SK-N-SH (cell line): ENCODE measurements at regions not wholly inside any gene's neighbourhood (a gene's known extent, or its start where the extent isn't known, plus 50 kb on each side); places are given as distances from the start of the nearest gene placed in this dataset.

ENCODE experiments used
- CTCF ChIA-PET: fragments of 300-600, 350-600 bp; formaldehyde crosslinking; extraction: SDS; loops from one replicate; lab custom pipeline; 2021; lab: Yijun Ruan, JAX
- POLR2A ChIA-PET: fragments of 350-600 bp; sonication (Branson Sonifier 250); formaldehyde crosslinking; extraction: SDS; loops from one replicate; lab custom pipeline; 2020; ENCODE audit warnings: antibody characterized with exemption, inconsistent platforms; lab: Yijun Ruan, JAX
- DNase-seq: peaks from one replicate; pipeline ENCODE4 v3.0.0; 2012
- H2AFZ ChIP-seq: fragments of 200-600 bp; sonication (generic); 2 replicates; pipeline ENCODE4 v1.8.1; 2016; ENCODE audit warnings: antibody characterized with exemption, mild to moderate bottlenecking, low read depth
- H3F3A ChIP-seq: fragments of 200-600 bp; sonication (generic); replicated peaks from 2 replicates; pipeline ENCODE3; 2016; ENCODE audit warnings: antibody characterized with exemption, mild to moderate bottlenecking; ENCODE audit not compliant: insufficient read depth
- H3K27ac ChIP-seq, 2 experiments: fragments of 200-500 bp in 1 of 2; fragments of 200-600 bp in 1 of 2; sonication (Bioruptor generic) in 1 of 2; sonication (generic), shearing (Covaris generic) in 1 of 2; 2 replicates each; pipeline versions ENCODE4 v1.5.1 to v1.6.1; 2014 to 2016; ENCODE audit warnings: low read depth in 2 of 2, inconsistent platforms in 1 of 2, low read length in 1 of 2, mild to moderate bottlenecking in 1 of 2, mixed read lengths in 1 of 2
- H3K27me3 ChIP-seq: fragments of 200-600 bp; sonication (generic), shearing (Covaris generic); 2 replicates; pipeline ENCODE4 v1.6.1; 2016; ENCODE audit warnings: mixed run types; ENCODE audit not compliant: insufficient read depth
- H3K36me3 ChIP-seq, 2 experiments: fragments of 200-500 bp in 1 of 2; fragments of 200-600 bp in 1 of 2; sonication (Bioruptor generic) in 1 of 2; sonication (generic) in 1 of 2; replicated peaks in 1 of 2; 2 replicates each; pipeline versions ENCODE3 to v1.5.1; 2014 to 2016; ENCODE audit warnings: low read length in 1 of 2, mild to moderate bottlenecking in 1 of 2; ENCODE audit not compliant: insufficient read depth in 2 of 2, control insufficient read depth in 1 of 2
- H3K4me1 ChIP-seq, 2 experiments: fragments of 200-500 bp in 1 of 2; fragments of 200-600 bp in 1 of 2; sonication (Bioruptor generic) in 1 of 2; sonication (generic), shearing (Covaris generic) in 1 of 2; 2 replicates each; pipeline versions ENCODE4 v1.5.1 to v1.6.1; 2014 to 2016; ENCODE audit warnings: low read depth in 1 of 2, low read length in 1 of 2, mixed run types in 1 of 2; ENCODE audit not compliant: insufficient read depth in 2 of 2, control insufficient read depth in 1 of 2
- H3K4me2 ChIP-seq: fragments of 200-600 bp; sonication (generic), shearing (Covaris generic); 2 replicates; pipeline ENCODE4 v1.6.1; 2017; ENCODE audit warnings: mixed run types
- H3K4me3 ChIP-seq, 2 experiments: fragments of 200-500 bp in 1 of 2; fragments of 200-600 bp in 1 of 2; sonication (Bioruptor generic) in 1 of 2; sonication (generic), shearing (Covaris generic) in 1 of 2; 2 replicates each; pipeline versions ENCODE4 v1.5.1 to v1.8.1; 2014 to 2016; ENCODE audit warnings: low read depth in 2 of 2, inconsistent platforms in 1 of 2, low read length in 1 of 2, mild to moderate bottlenecking in 1 of 2, mixed read lengths in 1 of 2, moderate library complexity in 1 of 2
- H3K79me2 ChIP-seq: fragments of 200-600 bp; sonication (generic); 2 replicates; pipeline ENCODE4 v1.8.1; 2017; ENCODE audit warnings: mild to moderate bottlenecking; ENCODE audit not compliant: insufficient read depth
- H3K9ac ChIP-seq: fragments of 200-600 bp; sonication (generic); 2 replicates; pipeline ENCODE4 v1.6.1; 2017; ENCODE audit warnings: mixed run types
- H3K9me2 ChIP-seq: fragments of 200-600 bp; sonication (generic); 2 replicates; pipeline ENCODE4 v1.6.1; 2017; ENCODE audit warnings: mixed run types
- H3K9me3 ChIP-seq: fragments of 200-600 bp; sonication (generic); 2 replicates; pipeline ENCODE4 v1.6.1; 2017; ENCODE audit warnings: mixed run types, mild to moderate bottlenecking, moderate library complexity
- H4K20me1 ChIP-seq: fragments of 200-600 bp; sonication (generic); 2 replicates; pipeline ENCODE4 v1.6.1; 2017; ENCODE audit warnings: mild to moderate bottlenecking, mixed run types; ENCODE audit not compliant: insufficient read depth
- CTCF ChIP-seq: fragments of 200-600 bp; sonication (generic); IDR thresholded peaks from 2 replicates; pipeline ENCODE4 v1.6.1; 2017; ENCODE audit warnings: antibody characterized with exemption, mild to moderate bottlenecking, moderate library complexity
- ELF1 ChIP-seq: IDR thresholded peaks from 2 replicates; pipeline ENCODE4 v1.4.0; 2012
- FOXM1 ChIP-seq: IDR thresholded peaks from 2 replicates; pipeline ENCODE4 v1.4.0; 2012; ENCODE audit warnings: low read depth, mild to moderate bottlenecking
- IRF3 ChIP-seq: fragments of 150-350 bp; IDR thresholded peaks from 2 replicates; pipeline ENCODE4 v1.6.1; 2016; ENCODE audit warnings: mild to moderate bottlenecking, low read depth, low read length
- MEF2A ChIP-seq: IDR thresholded peaks from 2 replicates; pipeline ENCODE4 v1.4.0; 2012; ENCODE audit warnings: low read depth, borderline replicate concordance
- RAD21 ChIP-seq: IDR thresholded peaks from 2 replicates; pipeline ENCODE4 v1.6.1; 2012; ENCODE audit warnings: mild to moderate bottlenecking, low read length
- REST ChIP-seq: IDR thresholded peaks from 2 replicates; pipeline ENCODE4 v1.6.1; 2012; ENCODE audit warnings: mild to moderate bottlenecking, low read depth, low read length, moderate library complexity
- SMC3 ChIP-seq: IDR thresholded peaks from 2 replicates; pipeline ENCODE4 v1.6.1; 2012; ENCODE audit warnings: low read depth, low read length, improper control_type of control experiment
- TCF12 ChIP-seq: IDR thresholded peaks from 2 replicates; pipeline ENCODE4 v1.4.0; 2012
- USF2 ChIP-seq: fragments of 150-350 bp; IDR thresholded peaks from 2 replicates; pipeline ENCODE4 v1.6.1; 2017; ENCODE audit warnings: antibody characterized with exemption, low read length, low read depth, borderline replicate concordance
- YY1 ChIP-seq: IDR thresholded peaks from 2 replicates; pipeline ENCODE4 v1.4.0; 2012; ENCODE audit warnings: low read depth, mild to moderate bottlenecking
- WGBS: methylation state at CpG from one replicate; pipeline ENCODE4 v1.1.6; 2017; ENCODE audit warnings: low lambda C conversion rate; 5-methylcytosine and 5-hydroxymethylcytosine counted together

GRCh38 chr14:38608244-38608643 lies 352.4 kb upstream of the CLEC14A start (continued):
- TF ChIP-seq REST (no peak), IRF3 (no peak), ELF1 (no peak), FOXM1 (no peak), USF2 (no peak), YY1 (no peak), SMC3 (no peak), MEF2A (no peak), TCF12 (no peak)

- no peak overlapping the region for H3K4me3 ChIP-seq
- DNase-seq, result no peak
- no peak overlapping the region for H3K27ac ChIP-seq
- H3K9me3 ChIP-seq, result no peaks in the 10 kb centered on the region
- H3K9me2 ChIP-seq, result no peaks in the 10 kb centered on the region
- no peaks in the 10 kb centered on the region for H3K4me1 ChIP-seq
- no peak overlapping the region for H3K4me2 ChIP-seq
- no peaks in the 10 kb centered on the region for H3K79me2 ChIP-seq
- POLR2A ChIA-PET, result no interaction called here
- no peaks in the 10 kb centered on the region for H3F3A ChIP-seq
- CTCF ChIA-PET, result interaction anchor here (1.0 to 1.7 kb wide), 5 partner anchors 119 to 410 kb away, joined by 3 to 6 read pairs (median 3); no protein-coding TSS in a partner anchor
- H2AFZ ChIP-seq, result no peak overlapping the region
- no peak for TF ChIP-seq IRF3
- TF ChIP-seq YY1, result no peak
- no peak for TF ChIP-seq CTCF
- TF ChIP-seq RAD21, result peak; percentile 48
- TF ChIP-seq, all 33 proteins: peak for 1
- no peaks in the 10 kb centered on the region for H3K27me3 ChIP-seq
- H3K9ac ChIP-seq, result no peak overlapping the region
- no peaks in the 10 kb centered on the region for H4K20me1 ChIP-seq
- 10% methylated on average over 3 of the region's 3 CpGs for WGBS
- no peaks in the 10 kb centered on the region for H3K36me3 ChIP-seq
These were observed 349.6 kb upstream of the CLEC14A start for GRCh38 chr14:38605193-38606114.
